ENCODE measurements at regions not wholly inside any gene's neighbourhood (a gene's known extent, or its start where the extent isn't known, plus 50 kb on each side); places are given as distances from the start of the nearest gene placed in this dataset.

DNA sequence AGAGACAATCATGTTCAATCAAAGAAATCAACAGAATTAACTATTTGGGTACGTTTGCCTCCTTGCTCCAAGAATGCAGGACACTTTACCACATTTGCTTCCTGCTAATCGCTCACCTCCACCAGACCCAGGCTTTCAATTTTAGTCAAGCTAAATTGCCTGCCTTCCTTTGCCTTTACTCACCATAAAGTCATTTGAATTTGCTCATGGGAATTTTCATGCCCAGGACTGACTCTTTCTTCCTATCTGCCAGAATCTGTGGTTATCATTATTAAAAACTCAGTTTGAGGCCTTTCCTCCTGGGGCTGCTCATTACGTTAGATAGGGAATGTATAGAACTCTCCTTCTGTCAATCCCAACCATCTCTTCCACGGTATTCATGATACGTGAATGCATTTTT, 1935.3 kb upstream of the WWC1 start:
- DNase-seq (ENCODE audit: extremely low read depth, low read depth) = no peak
- TF ChIP-seq, protein P1, sequence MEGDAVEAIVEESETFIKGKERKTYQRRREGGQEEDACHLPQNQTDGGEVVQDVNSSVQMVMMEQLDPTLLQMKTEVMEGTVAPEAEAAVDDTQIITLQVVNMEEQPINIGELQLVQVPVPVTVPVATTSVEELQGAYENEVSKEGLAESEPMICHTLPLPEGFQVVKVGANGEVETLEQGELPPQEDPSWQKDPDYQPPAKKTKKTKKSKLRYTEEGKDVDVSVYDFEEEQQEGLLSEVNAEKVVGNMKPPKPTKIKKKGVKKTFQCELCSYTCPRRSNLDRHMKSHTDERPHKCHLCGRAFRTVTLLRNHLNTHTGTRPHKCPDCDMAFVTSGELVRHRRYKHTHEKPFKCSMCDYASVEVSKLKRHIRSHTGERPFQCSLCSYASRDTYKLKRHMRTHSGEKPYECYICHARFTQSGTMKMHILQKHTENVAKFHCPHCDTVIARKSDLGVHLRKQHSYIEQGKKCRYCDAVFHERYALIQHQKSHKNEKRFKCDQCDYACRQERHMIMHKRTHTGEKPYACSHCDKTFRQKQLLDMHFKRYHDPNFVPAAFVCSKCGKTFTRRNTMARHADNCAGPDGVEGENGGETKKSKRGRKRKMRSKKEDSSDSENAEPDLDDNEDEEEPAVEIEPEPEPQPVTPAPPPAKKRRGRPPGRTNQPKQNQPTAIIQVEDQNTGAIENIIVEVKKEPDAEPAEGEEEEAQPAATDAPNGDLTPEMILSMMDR (IDR thresholded peaks at IDR 0.05; ENCODE audit: low read depth, low read length) = no peak

DNA sequence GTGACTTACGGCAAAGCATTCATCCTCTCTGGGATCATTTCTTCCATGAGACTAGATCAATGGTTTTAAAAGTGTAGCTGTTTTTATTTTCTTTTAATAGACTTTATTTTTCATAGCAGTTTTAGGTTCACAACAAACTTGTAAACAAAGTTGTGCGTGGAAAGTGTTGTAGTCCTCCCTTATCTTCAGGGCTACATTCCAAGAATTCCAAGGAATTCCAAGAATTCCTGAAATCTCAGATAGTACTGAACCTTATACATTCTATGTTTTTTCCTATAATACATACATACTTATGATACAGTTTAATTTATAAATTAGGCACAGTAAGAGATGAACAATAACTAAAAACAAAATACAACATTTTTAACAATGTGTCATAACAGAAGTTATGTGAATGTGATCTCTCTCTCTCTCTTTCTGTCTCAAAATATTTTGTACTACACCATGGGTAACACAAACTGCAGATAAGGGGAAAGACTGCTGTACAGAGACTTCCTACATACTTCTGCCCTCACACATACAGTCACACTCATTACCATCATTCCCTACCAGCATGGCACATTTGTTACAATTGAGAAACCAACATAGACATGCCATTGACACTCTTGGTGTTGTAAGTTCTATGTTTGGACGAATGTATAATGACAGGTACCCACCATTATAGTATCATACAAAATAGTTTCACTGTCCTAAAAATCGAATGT, 1933.2 kb upstream of the WWC1 start:
- DNase-seq (ENCODE audit: extremely low read depth, low read depth) = no peak
- TF ChIP-seq, protein P1 (IDR thresholded peaks at IDR 0.05; ENCODE audit: low read depth, low read length) = no peak

DNA sequence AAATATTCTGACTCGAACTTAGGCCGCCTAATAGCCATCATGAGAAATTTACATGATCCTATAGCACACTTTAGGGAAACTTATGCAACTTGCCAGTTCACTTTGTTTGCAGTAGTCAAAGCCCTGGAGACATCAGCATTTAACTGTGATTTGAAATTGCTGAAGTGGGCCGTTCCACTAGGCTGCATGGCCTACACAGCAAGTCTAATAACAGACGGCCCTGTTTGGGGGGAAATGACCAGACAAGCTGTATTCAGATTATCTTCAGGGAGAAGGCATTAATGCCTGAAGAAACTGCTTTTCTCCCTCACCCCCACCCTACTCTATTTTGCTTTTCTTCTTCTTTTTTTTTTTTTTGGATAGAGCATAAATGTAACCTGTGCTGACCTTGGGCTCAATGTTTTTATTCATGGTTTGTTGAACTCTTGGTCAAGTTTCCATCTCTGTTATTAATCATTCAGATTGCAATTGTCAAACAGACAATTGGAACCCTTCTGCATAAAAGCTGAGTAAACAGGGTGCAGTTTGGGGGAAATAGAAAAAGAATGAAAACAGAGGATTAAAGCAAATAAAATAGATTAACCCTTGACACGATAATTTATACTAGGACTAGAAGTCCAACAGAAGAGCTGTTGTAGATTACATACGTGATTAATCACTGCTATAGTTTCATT, 1928.2 kb upstream of the WWC1 start:
- no peak for DNase-seq (ENCODE audit: extremely low read depth, low read depth)
- TF ChIP-seq, protein P1 (IDR thresholded peaks at IDR 0.05; ENCODE audit: low read depth, low read length) = no peak

DNA sequence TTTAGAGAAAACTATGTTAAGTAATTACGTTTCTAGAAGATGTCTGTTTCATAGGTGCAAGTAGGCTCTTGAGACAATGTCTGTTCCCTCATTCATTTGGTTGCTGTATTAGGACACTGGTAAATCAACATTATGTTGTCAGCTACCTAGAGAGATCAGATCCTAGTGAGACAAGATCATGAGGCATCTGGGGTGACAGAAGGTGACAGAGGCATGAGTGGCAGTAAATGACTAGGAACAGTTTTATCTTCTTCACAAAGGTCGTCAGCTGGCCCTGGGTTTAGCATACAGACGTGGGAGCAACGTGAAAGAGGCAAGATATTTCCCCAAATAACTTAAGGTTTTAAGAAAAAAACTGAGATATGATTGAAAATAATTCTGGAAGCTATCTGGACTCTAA, 1926.3 kb upstream of the WWC1 start:
- DNase-seq (ENCODE audit: extremely low read depth, low read depth) = no peak
- TF ChIP-seq, protein P1 (IDR thresholded peaks at IDR 0.05; ENCODE audit: low read depth, low read length) = no peak

DNA sequence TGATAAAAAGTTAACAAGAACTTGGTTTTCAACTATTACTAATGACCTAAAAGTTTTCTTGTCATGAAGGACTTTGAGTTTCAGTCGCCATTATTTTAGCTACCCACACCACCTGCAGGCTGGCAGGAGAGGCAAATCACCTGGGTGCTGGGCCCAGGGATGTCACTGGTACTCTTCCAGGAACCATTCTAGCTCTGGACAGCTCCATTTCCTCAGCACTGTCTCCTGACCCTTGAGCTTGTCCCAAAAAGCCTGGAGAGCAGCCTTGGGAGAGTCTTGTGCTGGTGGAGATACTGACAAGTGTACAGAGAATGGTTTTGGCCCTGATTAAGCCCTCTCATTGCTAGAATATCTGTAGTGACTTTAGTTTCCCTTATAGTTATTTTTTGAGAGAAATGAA, 1924.1 kb upstream of the WWC1 start:
- DNase-seq (ENCODE audit: extremely low read depth, low read depth) = no peak
- TF ChIP-seq, protein P1 (IDR thresholded peaks at IDR 0.05; ENCODE audit: low read depth, low read length) = no peak

DNA sequence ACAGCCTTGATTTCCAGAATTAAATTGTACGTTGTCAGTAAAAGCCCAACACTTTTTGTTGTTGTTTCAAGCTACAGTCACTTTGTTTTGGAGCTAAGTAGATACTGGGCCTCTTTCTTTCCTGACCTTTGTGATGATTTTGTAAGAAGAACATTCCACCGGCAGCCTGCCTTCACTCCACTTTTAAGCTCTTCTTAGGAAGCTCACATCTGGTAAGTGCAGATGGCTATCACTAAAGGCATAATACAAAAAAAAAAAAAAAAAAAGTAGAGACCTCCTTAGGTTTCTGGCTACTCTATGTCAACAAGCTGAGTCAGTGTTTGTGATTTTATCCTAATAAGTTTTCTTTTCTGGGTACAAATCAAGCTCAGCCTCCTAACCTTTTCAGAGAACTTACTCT, 1922.1 kb upstream of the WWC1 start:
- TF ChIP-seq, protein P1 (IDR thresholded peaks at IDR 0.05; ENCODE audit: low read depth, low read length) = no peak
- DNase-seq (ENCODE audit: extremely low read depth, low read depth) = no peak

DNA sequence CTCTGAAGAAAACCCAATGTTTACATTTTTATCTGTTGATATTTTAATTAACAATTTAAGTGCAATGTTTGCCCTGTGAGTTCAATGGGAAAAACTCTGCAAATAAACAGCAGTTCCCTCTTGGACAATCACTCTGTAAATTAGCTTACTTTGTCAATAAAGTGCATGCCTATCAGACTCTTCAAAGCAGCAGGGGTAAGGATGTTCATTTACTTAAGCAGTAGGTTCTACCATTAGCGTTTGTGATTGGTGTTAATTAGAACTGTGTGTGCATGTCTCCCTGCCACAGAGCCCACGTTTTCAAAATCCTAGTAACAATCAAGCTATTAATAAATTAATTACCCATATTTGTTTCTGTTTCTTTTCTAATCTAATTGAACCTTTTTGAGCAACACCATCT, 1921.6 kb upstream of the WWC1 start:
- no peak for DNase-seq (ENCODE audit: extremely low read depth, low read depth)
- TF ChIP-seq, protein P1 (IDR thresholded peaks at IDR 0.05; ENCODE audit: low read depth, low read length) = no peak
